PC-9 (cell line): ENCODE measurements at regions not wholly inside any gene's neighbourhood (a gene's known extent, or its start where the extent isn't known, plus 50 kb on each side); places are given as distances from the start of the nearest gene placed in this dataset.
A peak's percentile ranks its signal among the peaks of the same experiment; 100 is the strongest.

Experiments used
- BruUV-seq: library from RNA; stranded (reverse); fragments of 400-500 nt; replicated peaks from 2 replicates; lab custom pipeline; 2021; lab: Mats Ljungman, UMichigan
- CTCF ChIA-PET: fragments of 300-600 bp; sonication (Branson Sonifier 250); formaldehyde crosslinking; loops from one replicate; lab custom pipeline; 2022; ENCODE audit warnings: antibody characterized with exemption; lab: Charles Lee
- POLR2A ChIA-PET: fragments of 300-600 bp; sonication (Branson Sonifier 250); formaldehyde crosslinking; loops from one replicate; lab custom pipeline; 2022; ENCODE audit warnings: antibody characterized with exemption; ENCODE audit not compliant: unreplicated experiment; lab: Charles Lee
- DNase-seq, 2 experiments: peaks; one replicate each; pipeline versions ENCODE4 v3.0.0 to v3.0.0-alpha.2; 2015 to 2022; ENCODE audit warnings: mixed read lengths in 1 of 2
- H2AFZ ChIP-seq: fragments of 200-600 bp; sonication (generic); 2 replicates; pipeline ENCODE4 v1.8.1; 2017; ENCODE audit warnings: antibody characterized with exemption
- H3F3A ChIP-seq: fragments of 200-600 bp; sonication (generic); 2 replicates; pipeline ENCODE4 v1.8.1; 2017; ENCODE audit warnings: antibody characterized with exemption, mild to moderate bottlenecking, low read depth; ENCODE audit not compliant: insufficient read depth
- H3K27ac ChIP-seq: fragments of 200-600 bp; sonication (generic); 2 replicates; pipeline ENCODE4 v1.6.1; 2016; ENCODE audit warnings: mixed run types
- H3K27me3 ChIP-seq: fragments of 200-600 bp; sonication (generic); 2 replicates; pipeline ENCODE4 v1.6.1; 2016; ENCODE audit warnings: low read depth, mixed run types; ENCODE audit not compliant: insufficient read depth
- H3K36me3 ChIP-seq: fragments of 200-600 bp; sonication (generic); 2 replicates; pipeline ENCODE4 v1.6.1; 2016; ENCODE audit warnings: low read depth, mixed run types
- H3K4me1 ChIP-seq: fragments of 200-600 bp; sonication (generic); replicated peaks from 2 replicates; pipeline ENCODE4 v1.6.1; 2016; ENCODE audit warnings: mixed run types; ENCODE audit not compliant: insufficient read depth
- H3K4me2 ChIP-seq: fragments of 200-600 bp; sonication (generic); 2 replicates; pipeline ENCODE4 v1.6.1; 2017; ENCODE audit warnings: mixed run types
- H3K4me3 ChIP-seq: fragments of 200-600 bp; sonication (generic); 2 replicates; pipeline ENCODE4 v1.6.1; 2016; ENCODE audit warnings: mixed run types
- H3K79me2 ChIP-seq: fragments of 200-600 bp; sonication (generic); 2 replicates; pipeline ENCODE4 v1.6.1; 2017; ENCODE audit warnings: low read depth, mixed run types
- H3K9me2 ChIP-seq: fragments of 200-600 bp; sonication (generic); 2 replicates; pipeline ENCODE4 v1.8.1; 2017; ENCODE audit warnings: mild to moderate bottlenecking; ENCODE audit not compliant: insufficient read depth
- H3K9me3 ChIP-seq: fragments of 200-600 bp; sonication (generic); 2 replicates; pipeline ENCODE4 v1.8.1; 2016; ENCODE audit warnings: low read depth; ENCODE audit not compliant: insufficient read depth
- H4K20me1 ChIP-seq: fragments of 200-600 bp; sonication (generic); 2 replicates; pipeline ENCODE4 v1.8.1; 2017; ENCODE audit not compliant: insufficient read depth
- EZH2 ChIP-seq: fragments of 200-600 bp; sonication (generic); IDR thresholded peaks from 2 replicates; pipeline ENCODE4 v1.8.0; 2017; ENCODE audit warnings: antibody characterized with exemption, low read depth
- intact Hi-C: fragments of 100-400 bp; cut with micrococcal nuclease; formaldehyde crosslinking; loops from one replicate; pipeline ENCODE4 v1.10.0; 2022; ENCODE audit not compliant: unreplicated experiment
- TF ChIP-seq, protein P1 (sequence below): fragments of 200-600 bp; sonication (generic); conservative IDR thresholded peaks from 2 replicates; pipeline ENCODE4 v1.6.1; 2017; ENCODE audit warnings: mixed run types, antibody characterized with exemption, mild to moderate bottlenecking, moderate library complexity

DNA sequence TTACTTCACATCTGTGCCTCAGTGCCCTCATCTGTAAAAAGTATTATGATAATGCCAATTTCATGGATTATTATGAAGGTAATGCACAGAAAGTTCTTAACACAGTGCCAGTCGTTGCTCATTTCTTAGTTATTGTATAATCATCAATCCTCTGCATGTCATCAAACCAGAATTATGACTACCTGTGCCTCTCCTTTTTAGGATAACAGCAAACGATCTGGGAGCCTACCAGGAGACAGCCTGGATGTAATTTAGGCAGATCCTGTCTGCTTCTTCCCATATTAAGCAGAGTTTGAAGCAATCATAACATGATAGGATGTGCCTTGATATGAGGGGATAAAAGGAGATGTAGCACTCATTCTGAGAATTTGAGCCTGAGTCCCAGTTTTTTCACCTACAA is 177.4 kb upstream of the DPT start:
- Histone ChIP-seq H3K4me2 (peak overlapping the region; percentile 80), H3K27me3 (no peaks in the 10 kb centered on the region), H3K27ac (peak overlapping the region; percentile 91), H3K4me1 (peaks cover 37% of the 10 kb centered on the region), H3K9me3 (peaks cover 5% of the 10 kb centered on the region; the same call in 1 of the 2 replicates), H4K20me1 (no peaks in the 10 kb centered on the region), H3K79me2 (no peaks in the 10 kb centered on the region), H3K36me3 (no peaks in the 10 kb centered on the region), H2AFZ (peak overlapping the region; percentile 63), H3K4me3 (peak overlapping the region; percentile 27; the same call in 1 of the 2 replicates), H3K9me2 (no peaks in the 10 kb centered on the region), H3F3A (peaks cover 23% of the 10 kb centered on the region)
- DNase-seq: no peak
- ChIA-PET CTCF (interaction anchor here (0.5 kb wide), 1 partner anchor 278 kb away, joined by 3 read pairs; no protein-coding TSS in a partner anchor), POLR2A (no interaction called here)
- BruUV-seq: no TSS peak
- intact Hi-C loops: loop anchor here (5.0 to 10.0 kb wide), 2 partner anchors 201 to 282 kb away; partner anchors contain the start of gene ATP1B1
- TF ChIP-seq, protein P1, sequence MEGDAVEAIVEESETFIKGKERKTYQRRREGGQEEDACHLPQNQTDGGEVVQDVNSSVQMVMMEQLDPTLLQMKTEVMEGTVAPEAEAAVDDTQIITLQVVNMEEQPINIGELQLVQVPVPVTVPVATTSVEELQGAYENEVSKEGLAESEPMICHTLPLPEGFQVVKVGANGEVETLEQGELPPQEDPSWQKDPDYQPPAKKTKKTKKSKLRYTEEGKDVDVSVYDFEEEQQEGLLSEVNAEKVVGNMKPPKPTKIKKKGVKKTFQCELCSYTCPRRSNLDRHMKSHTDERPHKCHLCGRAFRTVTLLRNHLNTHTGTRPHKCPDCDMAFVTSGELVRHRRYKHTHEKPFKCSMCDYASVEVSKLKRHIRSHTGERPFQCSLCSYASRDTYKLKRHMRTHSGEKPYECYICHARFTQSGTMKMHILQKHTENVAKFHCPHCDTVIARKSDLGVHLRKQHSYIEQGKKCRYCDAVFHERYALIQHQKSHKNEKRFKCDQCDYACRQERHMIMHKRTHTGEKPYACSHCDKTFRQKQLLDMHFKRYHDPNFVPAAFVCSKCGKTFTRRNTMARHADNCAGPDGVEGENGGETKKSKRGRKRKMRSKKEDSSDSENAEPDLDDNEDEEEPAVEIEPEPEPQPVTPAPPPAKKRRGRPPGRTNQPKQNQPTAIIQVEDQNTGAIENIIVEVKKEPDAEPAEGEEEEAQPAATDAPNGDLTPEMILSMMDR: no peak
- no peak for TF ChIP-seq EZH2

DNA sequence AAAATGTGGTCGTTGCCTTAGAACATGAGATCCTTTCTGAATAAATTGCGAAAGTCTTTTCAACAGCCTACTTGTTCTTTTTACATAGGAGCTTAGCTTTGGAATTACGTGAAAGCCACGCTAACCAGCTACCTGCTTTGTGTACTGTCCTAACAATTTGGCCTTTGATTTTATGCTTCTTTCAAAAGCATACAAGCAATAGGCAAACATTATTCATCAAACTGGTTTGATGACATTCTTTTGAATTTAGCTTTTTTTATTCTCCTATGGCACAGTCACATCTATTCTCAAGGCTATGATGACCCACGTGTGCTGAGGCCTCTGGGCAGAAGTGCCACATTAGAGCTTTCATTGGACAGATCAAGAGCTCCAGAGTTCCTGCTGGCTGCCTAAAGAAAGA is 178.0 kb upstream of the DPT start:
- Histone ChIP-seq H3K9me2 (no peaks in the 10 kb centered on the region), H2AFZ (peak overlapping the region; percentile 63), H3K4me3 (peak overlapping the region; percentile 27; the same call in 1 of the 2 replicates), H4K20me1 (no peaks in the 10 kb centered on the region), H3K4me2 (peak overlapping the region; percentile 80), H3K27ac (peak overlapping the region; percentile 91), H3K9me3 (peaks cover 5% of the 10 kb centered on the region; the same call in 1 of the 2 replicates), H3K4me1 (peaks cover 37% of the 10 kb centered on the region), H3F3A (peaks cover 23% of the 10 kb centered on the region), H3K36me3 (no peaks in the 10 kb centered on the region), H3K79me2 (no peaks in the 10 kb centered on the region), H3K27me3 (no peaks in the 10 kb centered on the region)
- ChIA-PET POLR2A (interaction anchor here (0.6 to 0.8 kb wide), 3 partner anchors 11 to 27 kb away, joined by 4 to 9 read pairs (median 5); no protein-coding TSS in a partner anchor), CTCF (interaction anchor here (0.5 to 0.8 kb wide), 3 partner anchors 199 to 304 kb away, joined by 3 read pairs; no protein-coding TSS in a partner anchor)
- TF ChIP-seq, protein P1: no peak
- TF ChIP-seq EZH2: no peak
- BruUV-seq: no TSS peak
- intact Hi-C loops: loop anchor here (5.0 to 10.0 kb wide), 2 partner anchors 200 to 282 kb away; partner anchors contain the start of gene ATP1B1
- DNase-seq: peak; percentile 52 to 97

DNA sequence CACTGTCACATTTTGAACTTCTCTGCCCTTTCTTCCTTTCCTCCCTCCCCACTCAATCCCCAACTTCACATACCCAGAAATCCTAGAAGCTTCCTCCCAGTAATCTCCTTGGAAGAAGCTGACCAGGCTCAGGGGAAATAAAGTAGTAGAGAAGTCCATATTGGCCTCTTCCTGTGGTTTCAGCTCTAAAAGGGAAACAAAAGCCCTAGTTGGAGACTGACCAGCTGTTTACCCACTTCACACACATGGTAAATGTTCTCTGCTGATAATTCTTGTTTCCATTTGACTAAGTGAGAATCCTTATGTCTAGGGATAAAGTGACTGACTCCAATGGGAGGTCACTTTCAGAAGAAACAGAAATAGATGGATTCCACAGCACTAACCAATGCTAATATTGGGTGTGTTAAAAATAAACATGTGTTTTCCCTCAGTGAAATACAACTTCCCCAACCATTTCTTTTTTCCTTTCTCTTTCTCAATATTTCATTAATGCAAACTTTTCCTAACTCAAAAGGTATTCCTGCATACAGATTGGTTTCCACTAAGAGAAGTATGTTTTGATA is 178.9 kb upstream of the DPT start:
- ChIA-PET POLR2A (interaction anchor here (0.8 kb wide), 1 partner anchor 27 kb away, joined by 5 read pairs; no protein-coding TSS in a partner anchor), CTCF (interaction anchor here (0.6 kb wide), 1 partner anchor 198 kb away, joined by 3 read pairs; no protein-coding TSS in a partner anchor)
- peaks cover 23% of the 10 kb centered on the region for H3F3A ChIP-seq
- no TSS peak for BruUV-seq
- no peaks in the 10 kb centered on the region for H3K79me2 ChIP-seq
- H3K4me1 ChIP-seq: peaks cover 37% of the 10 kb centered on the region
- no peak for DNase-seq
- no peaks in the 10 kb centered on the region for H3K27me3 ChIP-seq
- H3K27ac ChIP-seq: peak overlapping the region; percentile 91
- no peaks in the 10 kb centered on the region for H3K9me2 ChIP-seq
- no peaks in the 10 kb centered on the region for H4K20me1 ChIP-seq
- H2AFZ ChIP-seq: peak overlapping the region; percentile 36
- TF ChIP-seq EZH2: no peak
- TF ChIP-seq, protein P1: no peak
- peaks cover 5% of the 10 kb centered on the region; the same call in 1 of the 2 replicates for H3K9me3 ChIP-seq
- intact Hi-C loops: loop anchor here (5.0 to 10.0 kb wide), 2 partner anchors 199 to 283 kb away; partner anchors contain the start of gene ATP1B1
- H3K4me2 ChIP-seq: peak overlapping the region; percentile 80
- H3K4me3 ChIP-seq: no peak overlapping the region
- no peaks in the 10 kb centered on the region for H3K36me3 ChIP-seq
